Pancreas (tissue), 10 donors: ENCODE measurements at regions not wholly inside any gene's neighbourhood (a gene's known extent, or its start where the extent isn't known, plus 50 kb on each side); places are given as distances from the start of the nearest gene placed in this dataset.
"Not testable (repeated sequence)": the region's sequence is repeated elsewhere in the genome, so short reads cannot be mapped to it uniquely, and the experiment has no call there.

Source experiments
- ATAC-seq, 4 donors: fragments of 200-7000 bp; cut with Tn5 transposase; one replicate each; pipeline versions ENCODE4 v1.8.0 to v1.9.1; 2020; ENCODE audit warnings: mild to moderate bottlenecking in 4 of 4, moderate library complexity in 4 of 4
- DNase-seq, 6 donors: peaks; one replicate each; pipeline ENCODE4 v3.0.0-alpha.2; 2020
- FAIRE-seq: peaks from 2 replicates; lab custom pipeline; 2012; peaks lifted over from hg19 to GRCh38; lab: Jason Lieb, UNC
- H3K27ac ChIP-seq, 4 donors: fragments of 200-600 bp; sonication (generic); 1 replicate in 3 of 4; 2 replicates in 1 of 4; pipeline versions ENCODE4 v1.5.0 to v1.8.0; 2020
- H3K27me3 ChIP-seq, 4 donors: fragments of 200-600 bp; one replicate each; pipeline ENCODE4 v1.8.0; 2021
- H3K36me3 ChIP-seq, 3 donors: fragments of 200-600 bp; sonication (generic) in 1 of 3; one replicate each; pipeline versions ENCODE4 v1.5.0 to v1.8.0; 2020 to 2021
- H3K4me1 ChIP-seq, 3 donors: fragments of 200-600 bp; one replicate each; pipeline ENCODE4 v1.8.0; 2021
- H3K4me3 ChIP-seq, 4 donors: fragments of 200-600 bp; sonication (generic) in 2 of 4; one replicate each; pipeline versions ENCODE4 v1.5.0 to v1.8.0; 2020 to 2021
- H3K9me3 ChIP-seq, 4 donors: fragments of 200-600 bp; one replicate each; pipeline ENCODE4 v1.8.0; 2021
- CTCF ChIP-seq, 4 donors: fragments of 200-600 bp; sonication (generic) in 3 of 4; IDR thresholded peaks; one replicate each; pipeline versions ENCODE4 v1.5.0 to v1.8.0; 2021; ENCODE audit warnings: antibody characterized with exemption in 4 of 4
- WGBS, 2 donors: extraction: QIAGEN DNeasy Blood & Tissue Kit; methylation state at CpG; one replicate each; pipeline ENCODE4 v1.1.7; 2013; 5-methylcytosine and 5-hydroxymethylcytosine counted together
- intact Hi-C, 3 donors: fragments of 100-400 bp; cut with DNase I; formaldehyde crosslinking; loops; one replicate each; pipeline versions ENCODE4 v1.11.1 to v1.14.2; 2022
- donor health status: healthy with polysubstance abuse.
- donor health status: DM: no; HTN: no; CAD: no; lungs with moderate emphysema.
- donor health status: DM: no; HTN: no; CAD: no.
- donor health status: control.
- donor health status: control.
- donor health status: Bipolar disorder and iron deficiency.
- donor health status: DM: yes; HTN: yes; CAD: no.
- donor health status: DM: no; HTN: no; CAD: no.
- donor health status: DM: no; HTN: no; CAD: no.
- donor health status: DM: yes; HTN: yes; CAD: no.

GRCh38 chr17:30709096-30709495, 115.4 kb downstream of the CRLF3 start:
- ATAC-seq (peak in 1 of 4 donors; percentile 1), DNase-seq (peak in 5 of 6 donors; percentile 20 to 75 (median 33))
- 1 to 2% methylated on average over 20 to 64 of the region's 64 CpGs for WGBS, 2 donors
- H3K36me3 ChIP-seq, H3K4me1 ChIP-seq, H3K9me3 ChIP-seq, H3K27me3 ChIP-seq, FAIRE-seq, intact Hi-C loops: not testable (repeated sequence)
- H3K4me3 ChIP-seq, result peak overlapping the region in 3 of 4 donors; percentile 69 to 73 (median 72)
- peak overlapping the region in 2 of 4 donors; percentile 33 to 73 for H3K27ac ChIP-seq

- H3K4me1 ChIP-seq, H3K36me3 ChIP-seq, H3K27me3 ChIP-seq, FAIRE-seq, H3K9me3 ChIP-seq, intact Hi-C loops: not testable (repeated sequence)
- DNase-seq (peak; percentile 81 to 92 (median 84)), ATAC-seq (peak; percentile 84 to 89 (median 85))
- Histone ChIP-seq H3K27ac (peak overlapping the region; percentile 33 to 73 (median 49)), H3K4me3 (peak overlapping the region; percentile 23 to 73 (median 70))
- 0 to 1% methylated on average over 57 to 75 of the region's 75 CpGs for WGBS, 2 donors
Measured at GRCh38 chr17:30708241-30709078, 116.0 kb downstream of the CRLF3 start.

GRCh38 chr17:30707724-30708240, 116.7 kb downstream of the CRLF3 start:
- Histone ChIP-seq H3K4me3 (peak overlapping the region; percentile 23 to 73 (median 70)), H3K27ac (peak overlapping the region in 2 of 4 donors; percentile 33 to 73)
- H3K27me3 ChIP-seq, FAIRE-seq, H3K4me1 ChIP-seq, intact Hi-C loops, H3K36me3 ChIP-seq, H3K9me3 ChIP-seq: not testable (repeated sequence)
- WGBS, 2 donors, result 2 to 3% methylated on average over 18 of the region's 18 CpGs
- ATAC-seq (peak; percentile 30 to 37 (median 33)), DNase-seq (peak in 1 of 6 donors; percentile 34)

GRCh38 chr17:30706461-30707335, 117.8 kb downstream of the CRLF3 start:
- FAIRE-seq, H3K4me1 ChIP-seq, H3K27ac ChIP-seq, H3K36me3 ChIP-seq, H3K27me3 ChIP-seq, ATAC-seq, H3K4me3 ChIP-seq, H3K9me3 ChIP-seq, DNase-seq, intact Hi-C loops: not testable (repeated sequence)
- 44 to 48% methylated on average over 11 of the region's 11 CpGs for WGBS, 2 donors

- H3K27me3 ChIP-seq, FAIRE-seq, H3K9me3 ChIP-seq, H3K4me1 ChIP-seq, H3K27ac ChIP-seq, H3K4me3 ChIP-seq, intact Hi-C loops, ATAC-seq, DNase-seq, H3K36me3 ChIP-seq: not testable (repeated sequence)
- WGBS, 2 donors, result 5% methylated on average over 36 to 41 of the region's 41 CpGs
Measured at GRCh38 chr17:30706004-30706403, 118.5 kb downstream of the CRLF3 start.

- DNase-seq, result no peak
- Histone ChIP-seq H3K9me3 (no peaks in the 10 kb centered on the region), H3K27ac (no peak overlapping the region), H3K36me3 (no peaks in the 10 kb centered on the region), H3K4me1 (peaks cover 0 to 3% (median 0%) of the 10 kb centered on the region in 3 donors), H3K27me3 (no peaks in the 10 kb centered on the region), H3K4me3 (no peak overlapping the region)
- FAIRE-seq, result no peak
- TF ChIP-seq CTCF (IDR thresholded peaks at IDR 0.05), result no peak
- no peak for ATAC-seq
- WGBS, 2 donors, result 52 to 63% methylated on average over 7 of the region's 7 CpGs
- intact Hi-C loops, result no loop called here
Measured at GRCh38 chr17:30701498-30701989, 122.9 kb downstream of the CRLF3 start.

GRCh38 chr17:30700833-30701232, 123.7 kb downstream of the CRLF3 start:
- H3K9me3 ChIP-seq, H3K4me1 ChIP-seq, H3K27me3 ChIP-seq, H3K36me3 ChIP-seq, ATAC-seq, intact Hi-C loops, DNase-seq, H3K27ac ChIP-seq, H3K4me3 ChIP-seq, FAIRE-seq: not testable (repeated sequence)
- WGBS, 2 donors, result 33 to 39% methylated on average over 9 of the region's 11 CpGs
